ENCODE measurements at regions not wholly inside any gene's neighbourhood (a gene's known extent, or its start where the extent isn't known, plus 50 kb on each side); places are given as distances from the start of the nearest gene placed in this dataset.

DNA sequence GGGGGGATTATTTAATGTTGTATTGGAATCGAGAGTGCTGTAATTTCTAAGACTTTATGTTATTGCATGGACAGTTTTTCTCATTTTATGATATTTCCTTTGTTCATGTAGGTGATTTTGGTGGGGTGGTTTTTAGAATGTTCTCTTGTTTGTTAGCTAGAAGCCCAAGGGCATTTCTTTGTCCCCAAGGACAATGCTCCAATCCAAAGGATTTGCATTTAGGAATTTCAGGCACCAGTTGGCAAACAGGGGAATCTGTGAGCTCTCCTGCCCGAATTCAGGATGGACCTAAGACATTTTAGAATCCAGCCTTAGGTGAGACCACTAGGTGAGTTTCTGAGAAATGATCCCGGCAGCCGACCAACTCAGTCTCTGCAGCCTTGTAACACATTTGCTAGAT, 324.9 kb downstream of the KCNRG start:
- Histone ChIP-seq H3K9ac (ENCODE audit: low read length in 2 of 2) (no peak overlapping the region), H3K4me3 (ENCODE audit: low read length in 2 of 2) (no peak overlapping the region), H3K9me3 (ENCODE audit: control insufficient read depth in 2 of 2, low read length in 2 of 2) (peaks cover 0 to 7% of the 10 kb centered on the region in 2 donors), H3K27me3 (ENCODE audit: control insufficient read depth in 1 of 2, insufficient read depth in 2 of 2, low read length in 2 of 2) (no peaks in the 10 kb centered on the region), H3K27ac (ENCODE audit: low read length) (no peak overlapping the region), H3K4me1 (ENCODE audit: control insufficient read depth, insufficient read depth, low read length) (no peaks in the 10 kb centered on the region), H3K36me3 (ENCODE audit: control insufficient read depth in 2 of 2, insufficient read depth in 2 of 2, low read length in 2 of 2) (no peaks in the 10 kb centered on the region)

DNA sequence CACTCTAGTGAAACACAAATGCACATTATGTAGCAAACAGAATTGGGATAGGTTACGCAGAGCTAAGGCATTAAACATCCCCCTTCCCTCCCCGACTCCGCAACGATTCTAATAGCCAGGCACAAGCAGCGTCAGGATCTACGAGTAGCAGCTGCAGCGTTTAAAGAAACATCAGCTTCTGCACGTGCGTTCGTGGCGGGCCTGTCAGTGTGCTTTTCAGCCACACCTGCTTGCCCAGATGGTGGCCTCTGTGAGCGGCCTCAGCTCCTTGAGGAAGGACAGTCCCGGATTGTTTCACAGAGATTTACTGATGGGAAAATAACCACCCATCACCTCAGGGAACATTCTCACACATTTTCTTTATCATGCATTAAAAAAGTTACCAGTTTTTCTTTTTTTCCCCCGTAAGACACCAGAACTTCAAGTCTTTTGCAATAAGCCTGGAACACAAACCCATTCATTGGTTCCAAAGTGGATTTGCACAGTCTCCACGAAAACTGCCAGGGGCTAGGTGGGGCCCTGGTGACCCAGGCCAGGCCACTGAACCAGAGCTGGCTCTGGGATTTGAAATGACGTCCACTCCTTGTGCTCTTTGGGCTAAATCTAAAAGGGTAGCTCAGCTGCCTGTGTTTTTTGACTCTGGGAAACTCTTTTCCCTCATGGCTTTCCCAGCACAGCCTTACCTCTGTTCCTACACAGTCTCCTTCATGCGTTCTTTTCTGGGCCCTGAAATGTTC, 325.5 kb downstream of the KCNRG start:
- Histone ChIP-seq H3K4me3 (ENCODE audit: low read length in 2 of 2) (no peak overlapping the region), H3K27ac (ENCODE audit: low read length) (no peak overlapping the region)

DNA sequence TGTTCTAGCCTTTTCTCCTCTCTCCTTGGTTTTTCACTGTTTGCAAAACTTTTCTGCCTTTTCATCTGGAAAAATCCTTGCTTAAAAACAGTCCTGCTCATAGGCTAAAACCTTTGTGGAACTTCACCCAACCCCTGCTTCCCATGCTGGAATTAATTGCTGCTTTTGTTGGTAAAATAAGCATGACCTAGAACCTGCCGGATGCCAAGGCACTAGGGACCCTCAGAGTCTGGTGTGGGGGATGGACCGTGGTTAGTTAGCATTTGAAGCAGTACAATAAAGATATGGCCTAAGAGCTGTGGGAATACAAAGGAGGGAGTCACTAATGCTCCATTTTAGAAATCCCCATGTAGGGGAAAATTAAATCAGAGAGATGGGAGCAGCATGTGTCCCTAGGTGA, 326.3 kb downstream of the KCNRG start:
- Histone ChIP-seq H3K27ac (ENCODE audit: low read length) (no peak overlapping the region), H3K9ac (ENCODE audit: low read length in 2 of 2) (no peak overlapping the region), H3K4me3 (ENCODE audit: low read length in 2 of 2) (no peak overlapping the region), H3K4me1 (ENCODE audit: control insufficient read depth, insufficient read depth, low read length) (no peaks in the 10 kb centered on the region), H3K9me3 (ENCODE audit: control insufficient read depth in 2 of 2, low read length in 2 of 2) (peaks cover 0 to 7% of the 10 kb centered on the region in 2 donors), H3K27me3 (ENCODE audit: control insufficient read depth in 1 of 2, insufficient read depth in 2 of 2, low read length in 2 of 2) (no peaks in the 10 kb centered on the region), H3K36me3 (ENCODE audit: control insufficient read depth in 2 of 2, insufficient read depth in 2 of 2, low read length in 2 of 2) (no peaks in the 10 kb centered on the region)

More for the DNA sequence above, 325.5 kb downstream of the KCNRG start:
- Histone ChIP-seq H3K27me3 (ENCODE audit: control insufficient read depth in 1 of 2, insufficient read depth in 2 of 2, low read length in 2 of 2) (no peaks in the 10 kb centered on the region), H3K9ac (ENCODE audit: low read length in 2 of 2) (no peak overlapping the region), H3K9me3 (ENCODE audit: control insufficient read depth in 2 of 2, low read length in 2 of 2) (peaks cover 0 to 7% of the 10 kb centered on the region in 2 donors), H3K4me1 (ENCODE audit: control insufficient read depth, insufficient read depth, low read length) (no peaks in the 10 kb centered on the region), H3K36me3 (ENCODE audit: control insufficient read depth in 2 of 2, insufficient read depth in 2 of 2, low read length in 2 of 2) (no peaks in the 10 kb centered on the region)

DNA sequence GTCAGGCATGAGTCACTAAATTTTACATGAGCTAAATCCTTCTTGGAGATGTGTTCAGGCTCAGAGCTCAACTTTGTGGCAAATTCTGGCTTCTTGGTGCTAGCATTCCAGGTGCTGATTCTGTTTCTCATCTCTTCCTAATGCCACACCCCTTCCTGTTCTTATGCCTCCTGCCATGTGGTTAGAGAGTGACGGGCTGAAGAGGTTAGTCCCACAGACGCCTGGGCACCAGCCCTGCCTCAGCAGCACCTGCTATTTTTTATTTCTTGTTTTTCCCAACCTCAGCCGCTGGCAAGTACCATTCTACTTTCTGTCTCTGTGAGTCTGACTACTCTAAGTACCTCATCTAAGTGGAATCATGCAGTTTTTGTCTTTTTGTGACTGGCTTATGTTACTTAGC, 329.5 kb downstream of the KCNRG start:
- no peak overlapping the region for H3K27ac ChIP-seq (ENCODE audit: low read length)
- H3K4me3 ChIP-seq (ENCODE audit: low read length in 2 of 2), result no peak overlapping the region
- no peaks in the 10 kb centered on the region for H3K27me3 ChIP-seq (ENCODE audit: control insufficient read depth in 1 of 2, insufficient read depth in 2 of 2, low read length in 2 of 2)
- H3K36me3 ChIP-seq (ENCODE audit: control insufficient read depth in 2 of 2, insufficient read depth in 2 of 2, low read length in 2 of 2), result no peaks in the 10 kb centered on the region
- H3K9ac ChIP-seq (ENCODE audit: low read length in 2 of 2), result no peak overlapping the region
- no peaks in the 10 kb centered on the region for H3K4me1 ChIP-seq (ENCODE audit: control insufficient read depth, insufficient read depth, low read length)
- peaks cover 0 to 7% of the 10 kb centered on the region in 2 donors for H3K9me3 ChIP-seq (ENCODE audit: control insufficient read depth in 2 of 2, low read length in 2 of 2)

DNA sequence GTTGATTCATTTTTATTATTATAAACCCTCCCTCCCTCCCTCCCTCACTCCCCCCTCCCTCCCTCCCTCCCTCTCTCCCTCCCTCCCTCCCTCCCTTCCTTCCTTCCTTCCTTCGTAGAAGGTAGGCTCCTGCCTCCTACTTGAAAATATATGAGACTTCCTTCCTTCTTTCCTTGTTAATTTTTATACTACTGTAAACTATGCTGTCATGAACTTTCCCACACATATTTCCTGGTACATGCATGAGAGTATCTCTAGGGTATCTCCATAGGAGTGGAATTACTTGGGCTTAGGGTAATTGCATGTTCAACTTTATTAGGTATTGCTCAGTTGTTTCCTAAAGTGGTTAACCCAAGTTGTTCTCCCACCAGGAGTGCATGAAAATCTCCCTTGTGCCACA, 330.6 kb downstream of the KCNRG start:
- Histone ChIP-seq H3K4me3 (ENCODE audit: low read length in 2 of 2) (no peak overlapping the region), H3K9ac (ENCODE audit: low read length in 2 of 2) (no peak overlapping the region), H3K36me3 (ENCODE audit: control insufficient read depth in 2 of 2, insufficient read depth in 2 of 2, low read length in 2 of 2) (no peaks in the 10 kb centered on the region), H3K4me1 (ENCODE audit: control insufficient read depth, insufficient read depth, low read length) (no peaks in the 10 kb centered on the region), H3K27me3 (ENCODE audit: control insufficient read depth in 1 of 2, insufficient read depth in 2 of 2, low read length in 2 of 2) (no peaks in the 10 kb centered on the region), H3K9me3 (ENCODE audit: control insufficient read depth in 2 of 2, low read length in 2 of 2) (peaks cover 0 to 7% of the 10 kb centered on the region in 2 donors), H3K27ac (ENCODE audit: low read length) (no peak overlapping the region)

DNA sequence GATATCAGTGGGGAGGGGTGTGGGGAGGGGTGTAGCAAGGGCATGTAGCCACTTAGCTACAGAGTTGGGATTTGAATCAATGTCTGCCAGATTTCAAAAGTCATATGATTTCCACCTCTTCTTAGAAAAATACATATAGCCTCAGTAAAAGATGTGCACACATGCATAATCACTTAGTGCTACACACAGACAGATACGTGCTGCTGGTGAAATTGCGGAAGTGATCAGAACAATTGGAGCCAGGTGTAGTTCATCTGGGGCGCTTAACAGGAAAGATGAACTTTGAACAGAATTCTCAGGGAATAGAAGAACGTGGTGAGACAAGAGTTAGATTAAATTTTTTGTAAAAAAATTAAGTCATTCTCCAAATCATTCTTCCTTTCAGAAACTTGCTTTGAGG, 333.1 kb downstream of the KCNRG start:
- no peaks in the 10 kb centered on the region for H3K36me3 ChIP-seq (ENCODE audit: control insufficient read depth in 2 of 2, insufficient read depth in 2 of 2, low read length in 2 of 2)
- no peaks in the 10 kb centered on the region for H3K4me1 ChIP-seq (ENCODE audit: control insufficient read depth, insufficient read depth, low read length)
- no peak overlapping the region for H3K9ac ChIP-seq (ENCODE audit: low read length in 2 of 2)
- H3K9me3 ChIP-seq (ENCODE audit: control insufficient read depth in 2 of 2, low read length in 2 of 2), result no peaks in the 10 kb centered on the region
- no peaks in the 10 kb centered on the region for H3K27me3 ChIP-seq (ENCODE audit: control insufficient read depth in 1 of 2, insufficient read depth in 2 of 2, low read length in 2 of 2)
- H3K27ac ChIP-seq (ENCODE audit: low read length), result no peak overlapping the region
- H3K4me3 ChIP-seq (ENCODE audit: low read length in 2 of 2), result no peak overlapping the region

DNA sequence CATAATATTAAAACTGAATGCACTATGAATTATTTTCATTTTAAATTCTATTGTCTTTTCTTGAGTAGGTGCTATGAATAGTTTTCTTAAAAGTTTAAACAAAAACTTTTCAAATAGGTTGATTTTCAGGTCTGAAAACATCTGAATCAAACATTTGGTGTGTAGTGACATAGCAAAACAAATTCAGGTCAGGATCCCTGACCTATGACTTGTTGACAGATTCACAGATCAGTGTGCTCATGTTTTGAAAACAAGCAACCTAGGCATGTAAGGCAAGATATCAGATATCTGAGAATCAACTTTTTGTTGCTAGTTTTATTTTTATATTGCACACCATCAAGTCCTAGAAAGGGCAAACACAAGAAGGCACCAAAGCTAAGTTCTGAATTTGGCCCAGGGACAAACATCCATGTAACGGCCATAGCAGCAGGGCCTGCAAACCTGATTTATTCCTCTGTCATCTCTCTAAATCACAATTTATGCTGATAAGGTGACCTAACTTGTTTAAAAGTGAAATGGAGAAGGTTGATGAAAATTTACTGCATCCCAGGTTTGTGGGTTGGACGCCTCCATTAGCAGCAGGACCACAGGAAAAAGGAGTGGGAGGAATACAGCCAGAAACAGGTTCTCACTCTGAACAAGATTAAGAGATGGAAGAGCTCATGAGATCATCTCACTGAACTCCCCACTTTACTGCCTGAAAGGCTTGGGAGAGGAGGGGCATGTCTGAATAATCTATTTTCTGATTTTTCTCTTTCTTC, 337.7 kb downstream of the KCNRG start:
- H3K36me3 ChIP-seq (ENCODE audit: control insufficient read depth in 2 of 2, insufficient read depth in 2 of 2, low read length in 2 of 2), result no peaks in the 10 kb centered on the region
- no peaks in the 10 kb centered on the region for H3K27me3 ChIP-seq (ENCODE audit: control insufficient read depth in 1 of 2, insufficient read depth in 2 of 2, low read length in 2 of 2)
- H3K4me3 ChIP-seq (ENCODE audit: low read length in 2 of 2), result no peak overlapping the region
- H3K4me1 ChIP-seq (ENCODE audit: control insufficient read depth, insufficient read depth, low read length), result peaks cover 14% of the 10 kb centered on the region
- H3K9me3 ChIP-seq (ENCODE audit: control insufficient read depth in 2 of 2, low read length in 2 of 2), result no peaks in the 10 kb centered on the region
- no peak overlapping the region for H3K9ac ChIP-seq (ENCODE audit: low read length in 2 of 2)
- no peak overlapping the region for H3K27ac ChIP-seq (ENCODE audit: low read length)

DNA sequence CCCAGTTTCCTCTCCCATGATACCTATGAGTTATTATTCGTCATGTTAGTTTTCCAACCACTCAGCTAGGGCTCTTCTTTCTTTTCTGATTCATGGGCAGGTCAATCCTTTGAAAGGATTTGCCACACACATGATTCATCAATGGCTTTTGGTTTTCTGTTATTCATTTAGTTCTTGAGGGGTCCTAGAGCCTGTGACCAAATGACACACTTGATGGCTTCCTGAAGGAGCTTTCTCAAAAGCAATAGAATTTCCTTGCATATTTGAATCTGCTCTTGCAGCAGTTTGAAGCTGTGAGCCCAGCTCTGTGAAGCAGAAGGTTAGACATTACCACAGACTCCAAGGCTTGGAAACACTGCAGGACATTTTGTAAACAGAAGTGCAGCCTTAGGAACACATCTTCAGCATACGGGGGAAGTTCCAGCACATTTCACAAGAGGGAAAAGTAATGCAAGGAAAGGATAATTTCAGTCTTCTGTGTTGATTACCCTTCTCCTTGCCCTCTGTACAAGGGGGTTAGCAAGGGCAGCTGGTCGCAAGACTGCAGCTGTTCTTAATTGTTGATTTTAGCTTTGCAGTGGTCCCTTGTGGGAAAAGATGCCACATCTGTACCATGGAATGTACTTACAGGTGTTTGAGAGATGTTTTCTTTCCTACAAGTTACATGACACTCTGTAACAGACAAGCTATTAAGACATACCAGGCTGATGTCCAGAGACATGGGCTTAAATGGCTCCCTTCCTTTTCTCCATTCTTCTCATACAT, 338.6 kb downstream of the KCNRG start:
- Histone ChIP-seq H3K4me3 (ENCODE audit: low read length in 2 of 2) (no peak overlapping the region), H3K27ac (ENCODE audit: low read length) (no peak overlapping the region), H3K27me3 (ENCODE audit: control insufficient read depth in 1 of 2, insufficient read depth in 2 of 2, low read length in 2 of 2) (no peaks in the 10 kb centered on the region), H3K9ac (ENCODE audit: low read length in 2 of 2) (no peak overlapping the region), H3K9me3 (ENCODE audit: control insufficient read depth in 2 of 2, low read length in 2 of 2) (no peaks in the 10 kb centered on the region), H3K4me1 (ENCODE audit: control insufficient read depth, insufficient read depth, low read length) (peaks cover 22% of the 10 kb centered on the region), H3K36me3 (ENCODE audit: control insufficient read depth in 2 of 2, insufficient read depth in 2 of 2, low read length in 2 of 2) (no peaks in the 10 kb centered on the region)

DNA sequence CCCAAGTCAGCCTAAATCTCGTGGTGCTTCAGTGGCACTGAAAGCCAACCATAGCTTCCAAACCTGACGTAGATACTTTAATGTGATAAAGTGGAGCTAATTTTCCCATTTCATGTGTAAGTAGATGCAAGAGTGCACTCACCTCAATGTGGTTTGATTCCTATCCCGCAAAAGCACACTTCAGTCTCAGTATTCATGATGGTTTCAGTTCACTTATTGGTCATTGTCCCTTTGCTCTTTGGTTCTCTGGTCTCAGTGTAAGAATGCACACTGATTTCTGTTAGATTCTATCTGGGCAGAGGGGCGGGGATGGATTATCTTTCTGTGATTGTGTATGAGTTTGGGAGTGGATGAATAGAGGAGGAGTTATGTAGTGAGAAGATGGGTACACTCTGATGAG, 340.6 kb downstream of the KCNRG start:
- no peaks in the 10 kb centered on the region for H3K36me3 ChIP-seq (ENCODE audit: control insufficient read depth in 2 of 2, insufficient read depth in 2 of 2, low read length in 2 of 2)
- no peak overlapping the region for H3K9ac ChIP-seq (ENCODE audit: low read length in 2 of 2)
- no peaks in the 10 kb centered on the region for H3K27me3 ChIP-seq (ENCODE audit: control insufficient read depth in 1 of 2, insufficient read depth in 2 of 2, low read length in 2 of 2)
- no peak overlapping the region for H3K4me3 ChIP-seq (ENCODE audit: low read length in 2 of 2)
- H3K9me3 ChIP-seq (ENCODE audit: control insufficient read depth in 2 of 2, low read length in 2 of 2), result no peaks in the 10 kb centered on the region
- no peak overlapping the region for H3K27ac ChIP-seq (ENCODE audit: low read length)
- peaks cover 23% of the 10 kb centered on the region for H3K4me1 ChIP-seq (ENCODE audit: control insufficient read depth, insufficient read depth, low read length)

DNA sequence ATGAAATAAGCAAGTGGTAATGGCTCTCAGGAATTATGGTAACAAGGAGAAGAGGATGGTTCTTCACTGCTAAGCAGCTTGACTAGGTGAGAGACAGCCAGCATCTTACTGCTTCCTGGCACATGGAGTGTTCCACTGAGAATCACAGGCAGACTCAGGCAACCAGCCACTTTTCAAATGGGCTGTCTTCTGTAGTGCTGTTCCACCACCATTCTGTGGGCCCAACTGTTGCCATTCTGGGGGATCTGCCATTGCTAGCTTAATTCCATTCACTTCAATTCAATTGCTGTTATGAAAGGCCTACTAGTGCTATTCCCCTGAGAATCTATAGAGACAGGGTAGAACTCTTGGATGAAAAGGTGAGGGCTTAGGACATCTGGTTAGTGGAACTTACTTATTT, 341.9 kb downstream of the KCNRG start:
- Histone ChIP-seq H3K4me1 (ENCODE audit: control insufficient read depth, insufficient read depth, low read length) (peaks cover 23% of the 10 kb centered on the region), H3K27me3 (ENCODE audit: control insufficient read depth in 1 of 2, insufficient read depth in 2 of 2, low read length in 2 of 2) (no peaks in the 10 kb centered on the region), H3K27ac (ENCODE audit: low read length) (peak overlapping the region; percentile 66), H3K4me3 (ENCODE audit: low read length in 2 of 2) (peak overlapping the region in 1 of 2 donors; percentile 22), H3K9me3 (ENCODE audit: control insufficient read depth in 2 of 2, low read length in 2 of 2) (no peaks in the 10 kb centered on the region), H3K9ac (ENCODE audit: low read length in 2 of 2) (no peak overlapping the region), H3K36me3 (ENCODE audit: control insufficient read depth in 2 of 2, insufficient read depth in 2 of 2, low read length in 2 of 2) (no peaks in the 10 kb centered on the region)
